ENCODE measurements at regions not wholly inside any gene's neighbourhood (a gene's known extent, or its start where the extent isn't known, plus 50 kb on each side); places are given as distances from the start of the nearest gene placed in this dataset.

GRCh38 chr3:56886314-56886713, 84.6 kb upstream of the ARHGEF3 start (continued):
- TF ChIP-seq FOXP4 (CRISPR knock-in tag; IDR thresholded peaks at IDR 0.05) (no peak), ATF1 (CRISPR knock-in tag; IDR thresholded peaks at IDR 0.05) (no peak), GRHL2 (CRISPR knock-in tag; IDR thresholded peaks at IDR 0.05; ENCODE audit: insufficient replicate concordance, severe bottlenecking) (no peak), FOXK1 (CRISPR knock-in tag; IDR thresholded peaks at IDR 0.05) (no peak), PRRX2 (CRISPR knock-in tag; IDR thresholded peaks at IDR 0.05) (no peak), ELF4 (CRISPR knock-in tag; IDR thresholded peaks at IDR 0.05; ENCODE audit: low read depth) (no peak), ATF3 (CRISPR knock-in tag; conservative IDR thresholded peaks at IDR 0.05) (no peak), ZNF425 (CRISPR knock-in tag; conservative IDR thresholded peaks at IDR 0.05) (no peak), E2F5 (CRISPR knock-in tag; IDR thresholded peaks at IDR 0.05) (no peak)

GRCh38 chr3:56885879-56886278, 84.1 kb upstream of the ARHGEF3 start:
- no peak overlapping the region for H3K27ac Mint-ChIP-seq
- ATAC-seq (no peak), DNase-seq (ENCODE audit: low spot score) (no peak)
- H3K4me3 Mint-ChIP-seq: no peak overlapping the region
- TF ChIP-seq NR3C1 (CRISPR knock-in tag; conservative IDR thresholded peaks at IDR 0.05; ENCODE audit: low read depth) (no peak), GRHL2 (CRISPR knock-in tag; IDR thresholded peaks at IDR 0.05; ENCODE audit: insufficient replicate concordance, severe bottlenecking) (no peak), ZSCAN18 (CRISPR knock-in tag; IDR thresholded peaks at IDR 0.05) (no peak), PRDM15 (CRISPR knock-in tag; IDR thresholded peaks at IDR 0.05) (no peak), SMAD4 (CRISPR knock-in tag; IDR thresholded peaks at IDR 0.05) (no peak), ZNF317 (CRISPR knock-in tag; IDR thresholded peaks at IDR 0.05; ENCODE audit: borderline replicate concordance, low read depth) (no peak), ZNF671 (CRISPR knock-in tag; IDR thresholded peaks at IDR 0.05) (no peak), PREB (CRISPR knock-in tag; IDR thresholded peaks at IDR 0.05; ENCODE audit: borderline replicate concordance) (no peak), FOXK1 (CRISPR knock-in tag; IDR thresholded peaks at IDR 0.05) (no peak), NFYB (CRISPR knock-in tag; conservative IDR thresholded peaks at IDR 0.05; ENCODE audit: low read depth) (no peak), ZNF532 (CRISPR knock-in tag; IDR thresholded peaks at IDR 0.05; ENCODE audit: borderline replicate concordance) (no peak), NFE2L1 (CRISPR knock-in tag; IDR thresholded peaks at IDR 0.05) (no peak), ZNF263 (CRISPR knock-in tag; IDR thresholded peaks at IDR 0.05; ENCODE audit: low read depth) (no peak)
- no peaks in the 10 kb centered on the region for H3K9me3 Mint-ChIP-seq
- no peaks in the 10 kb centered on the region for H3K4me1 Mint-ChIP-seq
- no peaks in the 10 kb centered on the region for H3K36me3 Mint-ChIP-seq
- ChIA-PET POLR2A (no interaction called here), CTCF (no interaction called here)
- H3K27me3 Mint-ChIP-seq (ENCODE audit: low read depth): no peaks in the 10 kb centered on the region
